Thoracic aorta (tissue), 2 donors: ENCODE measurements at regions not wholly inside any gene's neighbourhood (a gene's known extent, or its start where the extent isn't known, plus 50 kb on each side); places are given as distances from the start of the nearest gene placed in this dataset.
"Not testable (repeated sequence)": the region's sequence is repeated elsewhere in the genome, so short reads cannot be mapped to it uniquely, and the experiment has no call there.

Source experiments
- ATAC-seq: fragments of 150-250 bp; one replicate; pipeline ENCODE4 v1.8.0; 2017; ENCODE audit warnings: low read depth; ENCODE audit not compliant: insufficient number of reproducible peaks, low FRiP score
- DNase-seq: peaks from one replicate; pipeline ENCODE4 v3.0.0-alpha.2; 2020; ENCODE audit warnings: low spot score
- H3K27ac ChIP-seq, 2 donors: fragments of 200-600 bp; sonication (generic); 1 replicate in 1 of 2; 2 replicates in 1 of 2; pipeline ENCODE4 v1.5.1; 2016; ENCODE audit warnings: mild to moderate bottlenecking in 2 of 2, moderate library complexity in 2 of 2
- H3K27me3 ChIP-seq: fragments of 200-600 bp; sonication (generic); replicated peaks from 2 replicates; pipeline ENCODE4 v1.6.0; 2016; ENCODE audit warnings: mild to moderate bottlenecking; ENCODE audit not compliant: insufficient read depth
- H3K36me3 ChIP-seq: fragments of 200-600 bp; sonication (generic); one replicate; pipeline ENCODE4 v1.5.1; 2016
- H3K4me1 ChIP-seq, 2 donors: fragments of 200-600 bp; sonication (generic); 1 replicate in 1 of 2; 2 replicates in 1 of 2; pipeline versions ENCODE4 v1.5.1 to v1.6.0; 2016; ENCODE audit warnings: low read depth in 2 of 2, mild to moderate bottlenecking in 1 of 2; ENCODE audit not compliant: control insufficient read depth in 1 of 2
- H3K4me3 ChIP-seq: fragments of 200-600 bp; sonication (generic); 2 replicates; pipeline ENCODE4 v1.5.1; 2016; ENCODE audit warnings: mild to moderate bottlenecking
- H3K9me3 ChIP-seq: fragments of 200-600 bp; sonication (generic); 2 replicates; pipeline ENCODE4 v1.5.1; 2016
- CTCF ChIP-seq: fragments of 200-600 bp; sonication (generic); IDR thresholded peaks from one replicate; pipeline ENCODE4 v1.5.1; 2019; ENCODE audit warnings: antibody characterized with exemption

DNA sequence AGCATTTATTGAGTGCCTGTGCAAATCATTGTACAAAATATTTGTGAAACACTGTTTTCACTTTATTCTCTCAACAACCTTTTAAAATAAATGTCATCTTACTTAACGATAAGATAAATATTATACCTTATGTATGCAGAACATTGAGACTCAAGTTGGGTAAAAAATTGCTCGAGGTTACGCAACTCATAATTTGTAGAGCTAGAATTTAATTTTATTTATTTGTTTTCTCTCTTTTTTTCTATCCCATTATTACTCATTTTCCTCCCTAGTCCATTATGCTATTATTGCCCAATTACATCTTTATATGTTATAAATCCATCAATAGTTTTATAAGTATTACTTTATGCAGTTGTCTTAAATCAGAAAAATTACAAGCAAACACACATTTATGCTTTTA is 77.4 kb upstream of the ELOVL5 start:
- no peak overlapping the region for H3K27ac ChIP-seq
- no peak for TF ChIP-seq CTCF
- no peak overlapping the region for H3K4me3 ChIP-seq
- H3K27me3 ChIP-seq, result no peaks in the 10 kb centered on the region
- DNase-seq (no peak), ATAC-seq (no peak)
- no peaks in the 10 kb centered on the region for H3K4me1 ChIP-seq
- H3K36me3 ChIP-seq, result no peaks in the 10 kb centered on the region
- H3K9me3 ChIP-seq, result no peaks in the 10 kb centered on the region

DNA sequence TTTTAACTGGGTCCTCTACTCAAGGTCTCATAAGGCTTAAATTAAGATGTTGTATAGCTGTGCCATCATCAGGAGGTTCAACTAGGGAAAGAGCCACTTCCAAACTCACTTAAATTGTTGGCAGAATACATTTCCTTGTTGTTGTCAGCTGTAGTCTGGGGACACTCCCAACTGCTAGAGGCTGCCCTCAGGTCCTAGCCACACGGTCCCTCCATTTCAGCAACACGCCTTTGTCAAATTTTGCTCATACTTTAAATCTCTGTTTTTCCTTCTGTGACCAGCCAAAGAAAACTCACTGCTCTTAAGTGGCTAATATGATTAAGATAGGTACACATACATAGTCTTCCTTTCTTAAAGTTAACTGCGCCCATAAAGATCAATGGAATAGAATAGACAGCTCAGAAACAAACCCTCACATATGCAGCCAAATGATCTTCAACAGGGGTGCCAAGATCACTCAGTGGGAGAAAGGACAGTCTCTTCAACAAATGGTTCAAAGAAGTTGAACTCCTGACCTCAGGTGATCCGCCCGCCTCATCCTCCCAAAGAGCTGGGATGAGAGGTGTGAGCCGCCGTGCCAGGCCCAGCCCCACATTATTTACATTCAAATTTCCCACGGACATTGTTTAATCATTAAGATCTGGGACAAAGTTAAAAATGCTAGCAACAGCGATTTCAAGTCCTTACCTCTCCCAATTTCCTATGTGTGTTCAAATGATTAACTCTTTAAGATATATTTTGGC is 76.4 kb upstream of the ELOVL5 start:
- Histone ChIP-seq H3K9me3 (no peaks in the 10 kb centered on the region), H3K4me3 (no peak overlapping the region), H3K36me3 (no peaks in the 10 kb centered on the region), H3K4me1 (no peaks in the 10 kb centered on the region), H3K27me3 (no peaks in the 10 kb centered on the region), H3K27ac (no peak overlapping the region)
- no peak for ATAC-seq
- DNase-seq, result no peak
- TF ChIP-seq CTCF, result no peak

DNA sequence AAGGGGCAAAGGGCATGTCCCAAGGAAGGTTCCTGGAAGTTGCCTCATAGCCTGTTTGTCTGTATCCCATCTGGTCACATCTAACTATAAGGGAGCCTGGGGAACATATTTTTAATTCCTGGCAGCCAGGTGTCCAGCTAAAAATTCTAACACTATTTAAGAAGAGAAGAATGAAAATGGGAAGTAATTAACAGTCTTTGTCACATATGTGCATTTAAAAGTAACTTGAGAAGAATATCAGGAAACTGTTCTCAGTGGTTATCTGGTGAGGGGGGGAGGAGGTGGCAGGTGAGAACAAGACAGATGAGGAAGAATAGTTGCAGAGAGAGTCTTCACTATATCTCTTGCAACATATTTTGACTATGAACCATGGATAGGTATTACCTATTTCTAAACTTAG is 75.5 kb upstream of the ELOVL5 start:
- Histone ChIP-seq H3K4me3 (no peak overlapping the region), H3K4me1 (no peaks in the 10 kb centered on the region), H3K36me3 (no peaks in the 10 kb centered on the region), H3K27me3 (no peaks in the 10 kb centered on the region), H3K27ac (no peak overlapping the region), H3K9me3 (no peaks in the 10 kb centered on the region)
- ATAC-seq, result no peak
- DNase-seq, result no peak
- TF ChIP-seq CTCF, result no peak

DNA sequence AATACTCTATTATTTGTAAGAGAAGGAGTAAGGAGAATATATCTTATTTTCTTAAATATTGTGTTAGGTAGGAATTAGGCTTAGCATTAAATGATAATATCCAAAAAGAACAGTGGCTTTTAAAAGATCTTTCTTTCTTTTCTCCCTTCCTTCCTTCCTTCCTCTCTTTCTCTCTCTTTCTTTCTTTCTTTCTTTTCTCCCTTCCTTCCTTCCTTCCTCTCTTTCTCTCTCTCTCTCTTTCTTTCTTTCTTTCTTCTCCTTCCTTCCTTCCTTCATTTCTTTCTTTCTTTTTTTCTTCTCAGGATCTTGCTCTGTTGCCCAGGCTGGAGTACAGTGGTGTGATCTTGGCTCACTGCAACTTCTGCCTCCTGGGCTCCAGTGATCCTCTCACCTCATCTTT is 74.8 kb upstream of the ELOVL5 start:
- H3K4me1 ChIP-seq, DNase-seq, H3K27me3 ChIP-seq, H3K9me3 ChIP-seq, H3K36me3 ChIP-seq, H3K27ac ChIP-seq, ATAC-seq, H3K4me3 ChIP-seq: not testable (repeated sequence)

DNA sequence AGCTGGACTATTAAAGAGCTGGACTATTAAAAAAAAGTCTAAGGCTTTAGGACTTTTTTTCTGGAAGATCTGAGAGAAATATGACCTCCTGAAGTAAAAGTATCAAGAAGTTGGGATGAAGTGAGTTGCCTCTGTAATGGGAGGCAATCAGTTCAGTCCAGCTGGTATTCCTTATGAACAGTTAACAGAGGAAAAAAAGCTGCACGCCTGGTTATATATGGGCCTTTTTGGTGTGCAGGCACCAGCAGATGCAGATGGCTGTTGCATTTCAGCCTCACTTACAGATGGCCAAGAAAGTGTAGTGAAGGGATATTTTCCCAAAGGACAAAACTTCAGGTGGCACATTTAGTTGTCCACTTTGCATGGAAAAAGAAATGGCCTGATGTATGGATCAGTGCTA is 70.3 kb upstream of the ELOVL5 start:
- no peaks in the 10 kb centered on the region for H3K36me3 ChIP-seq
- no peaks in the 10 kb centered on the region for H3K9me3 ChIP-seq
- no peaks in the 10 kb centered on the region for H3K27me3 ChIP-seq
- H3K27ac ChIP-seq, result no peak overlapping the region
- DNase-seq (no peak), ATAC-seq (no peak)
- no peak for TF ChIP-seq CTCF
- H3K4me1 ChIP-seq, result no peaks in the 10 kb centered on the region
- H3K4me3 ChIP-seq, result no peak overlapping the region

GRCh38 chr6:53418288-53418687 is 69.5 kb upstream of the ELOVL5 start:
- no peaks in the 10 kb centered on the region for H3K9me3 ChIP-seq
- H3K27ac ChIP-seq, result no peak overlapping the region
- no peak for ATAC-seq
- no peaks in the 10 kb centered on the region for H3K36me3 ChIP-seq
- H3K4me1 ChIP-seq, result no peaks in the 10 kb centered on the region
- DNase-seq, result no peak
- no peaks in the 10 kb centered on the region for H3K27me3 ChIP-seq
- no peak overlapping the region for H3K4me3 ChIP-seq
- TF ChIP-seq CTCF, result no peak
